ENCODE measurements at regions not wholly inside any gene's neighbourhood (a gene's known extent, or its start where the extent isn't known, plus 50 kb on each side); places are given as distances from the start of the nearest gene placed in this dataset.
"Not testable (repeated sequence)": the region's sequence is repeated elsewhere in the genome, so short reads cannot be mapped to it uniquely, and the experiment has no call there.

GRCh38 chr3:144900366-144900765, 928.7 kb downstream of the DIPK2A start:
- Histone ChIP-seq H3K9me3 (peaks cover 0 to 11% (median 0%) of the 10 kb centered on the region in 4 donors), H3K36me3 (no peaks in the 10 kb centered on the region), H3K4me1 (no peaks in the 10 kb centered on the region), H3K4me3 (no peak overlapping the region), H3K27ac (no peak overlapping the region), H3K27me3 (no peaks in the 10 kb centered on the region)
- no peak for TF ChIP-seq POLR2A (IDR thresholded peaks at IDR 0.05)
- TF ChIP-seq EP300 (IDR thresholded peaks at IDR 0.05), result no peak
- TF ChIP-seq CTCF (IDR thresholded peaks at IDR 0.05), result no peak
- no peak for DNase-seq (ENCODE audit: low spot score in 2 of 2)

- H3K27me3 ChIP-seq; DNase-seq (ENCODE audit: low spot score in 2 of 2); H3K4me1 ChIP-seq; H3K36me3 ChIP-seq; H3K4me3 ChIP-seq; H3K27ac ChIP-seq: not testable (repeated sequence)
- H3K9me3 ChIP-seq, result peaks cover 0 to 14% (median 0%) of the 10 kb centered on the region in 4 donors
- WGBS, 2 donors, result 75 to 92% methylated on average over 3 of the region's 3 CpGs
Observed at GRCh38 chr3:144907581-144907980, 936.0 kb downstream of the DIPK2A start.

- no peaks in the 10 kb centered on the region for H3K4me1 ChIP-seq
- H3K36me3 ChIP-seq, result no peaks in the 10 kb centered on the region
- TF ChIP-seq CTCF (IDR thresholded peaks at IDR 0.05) (no peak), POLR2A (IDR thresholded peaks at IDR 0.05) (no peak), EP300 (IDR thresholded peaks at IDR 0.05) (no peak)
- H3K9me3 ChIP-seq, result peaks cover 0 to 3% (median 0%) of the 10 kb centered on the region in 4 donors
- no peak overlapping the region for H3K4me3 ChIP-seq
- no peak for DNase-seq (ENCODE audit: low spot score in 2 of 2)
- no peak overlapping the region for H3K27ac ChIP-seq
- 87 to 90% methylated on average over 7 of the region's 7 CpGs for WGBS, 2 donors
- no peaks in the 10 kb centered on the region for H3K27me3 ChIP-seq
Observed at GRCh38 chr3:144912968-144913367, 941.3 kb downstream of the DIPK2A start.

GRCh38 chr3:144915202-144915601, 943.6 kb downstream of the DIPK2A start:
- Histone ChIP-seq H3K36me3 (no peaks in the 10 kb centered on the region), H3K27me3 (no peaks in the 10 kb centered on the region), H3K4me1 (no peaks in the 10 kb centered on the region), H3K9me3 (no peaks in the 10 kb centered on the region), H3K27ac (no peak overlapping the region), H3K4me3 (no peak overlapping the region)
- TF ChIP-seq CTCF (IDR thresholded peaks at IDR 0.05), result no peak
- TF ChIP-seq EP300 (IDR thresholded peaks at IDR 0.05), result no peak
- no peak for TF ChIP-seq POLR2A (IDR thresholded peaks at IDR 0.05)
- WGBS, 2 donors, result 87 to 90% methylated on average over 5 of the region's 5 CpGs
- no peak for DNase-seq (ENCODE audit: low spot score in 2 of 2)

- H3K4me3 ChIP-seq, result no peak overlapping the region
- H3K27ac ChIP-seq, result no peak overlapping the region
- TF ChIP-seq CTCF (IDR thresholded peaks at IDR 0.05) (no peak), EP300 (IDR thresholded peaks at IDR 0.05) (no peak), POLR2A (IDR thresholded peaks at IDR 0.05) (no peak)
- H3K27me3 ChIP-seq, result no peaks in the 10 kb centered on the region
- 69 to 76% methylated on average over 4 of the region's 4 CpGs for WGBS, 2 donors
- no peaks in the 10 kb centered on the region for H3K9me3 ChIP-seq
- H3K36me3 ChIP-seq, result no peaks in the 10 kb centered on the region
- DNase-seq (ENCODE audit: low spot score in 2 of 2), result no peak
- peaks cover 0 to 7% (median 0%) of the 10 kb centered on the region in 4 donors for H3K4me1 ChIP-seq
Observed at GRCh38 chr3:144921710-144922109, 950.1 kb downstream of the DIPK2A start.

All from tibial nerve (tissue), 4 donors.